GM19395 (cell line): ENCODE measurements at regions not wholly inside any gene's neighbourhood (a gene's known extent, or its start where the extent isn't known, plus 50 kb on each side); places are given as distances from the start of the nearest gene placed in this dataset.
"Not testable (repeated sequence)": the region's sequence is repeated elsewhere in the genome, so short reads cannot be mapped to it uniquely, and the experiment has no call there.

ENCODE experiments used
- ATAC-seq: cut with Tn5 transposase; IDR thresholded peaks from one replicate; pipeline ENCODE4 v1.9.1; 2021; ENCODE audit warnings: mild to moderate bottlenecking, moderate library complexity; ENCODE audit not compliant: unreplicated experiment

DNA sequence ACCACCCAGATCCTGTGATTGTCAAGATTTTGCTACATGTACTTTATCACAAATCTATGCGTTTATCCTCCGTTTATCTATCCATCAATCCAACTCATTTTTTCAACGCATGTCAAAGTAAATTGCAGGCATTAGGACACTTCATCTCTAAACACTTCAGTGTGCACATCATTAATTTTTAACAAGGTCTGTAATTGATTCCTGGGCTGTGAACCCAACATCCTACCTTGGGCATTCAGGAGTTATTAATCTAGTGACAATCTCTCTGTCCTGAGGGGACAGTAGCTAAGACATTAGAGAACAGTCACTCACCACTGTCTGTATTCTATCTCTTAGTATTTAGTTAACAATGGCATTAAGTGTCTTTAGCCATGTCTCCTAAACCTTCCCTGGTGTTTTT, 264.7 kb downstream of the SOX9 start:
- no peak for ATAC-seq

DNA sequence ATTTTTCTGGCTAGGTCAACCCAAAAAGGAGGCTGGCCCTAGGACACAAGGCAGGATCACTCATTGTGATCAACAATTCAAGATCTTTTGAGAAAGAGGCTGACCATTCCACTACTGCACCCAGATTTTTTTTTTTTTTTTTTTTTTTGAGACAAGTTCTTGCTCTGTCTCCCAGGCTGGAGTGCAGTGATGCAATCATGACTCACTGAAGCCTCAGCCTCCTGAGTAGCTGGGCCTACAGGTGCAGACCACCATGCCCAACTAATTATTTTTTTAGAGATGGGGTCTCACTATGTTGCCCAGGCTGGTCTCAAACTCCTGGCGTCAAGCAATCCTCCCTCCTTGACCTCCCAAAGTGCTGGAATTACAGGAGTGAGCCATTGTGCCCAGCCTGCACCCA, 265.4 kb downstream of the SOX9 start:
- not testable (repeated sequence) for ATAC-seq

DNA sequence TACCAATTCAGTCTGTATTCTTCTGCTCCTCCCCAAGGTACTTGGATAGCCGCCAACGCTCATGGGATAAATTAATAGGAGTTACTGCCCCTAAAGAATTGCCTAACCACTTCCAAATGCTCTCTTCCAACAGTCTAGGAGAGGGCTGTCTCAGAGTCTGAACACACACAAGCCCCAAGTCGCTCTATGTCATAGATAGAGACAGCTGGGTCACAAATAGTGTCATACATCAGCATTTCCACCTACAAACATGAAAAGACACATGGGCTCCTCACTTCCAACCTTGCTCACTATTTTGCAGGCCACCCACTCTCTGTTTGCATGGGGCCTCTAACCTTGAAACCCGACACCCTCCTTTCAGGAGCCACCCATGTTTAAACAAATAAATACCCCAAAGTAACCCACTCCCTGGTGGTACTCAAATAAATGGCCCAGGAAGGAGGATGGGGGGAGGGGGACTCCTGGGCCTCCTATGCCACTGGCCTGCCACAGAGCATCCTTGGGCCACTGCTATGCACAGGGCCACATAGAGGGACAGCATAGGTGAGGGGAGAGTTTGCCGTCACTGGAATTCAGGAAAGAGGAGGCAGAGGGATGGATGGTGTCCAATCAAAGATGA, 265.9 kb downstream of the SOX9 start:
- ATAC-seq = no peak

DNA sequence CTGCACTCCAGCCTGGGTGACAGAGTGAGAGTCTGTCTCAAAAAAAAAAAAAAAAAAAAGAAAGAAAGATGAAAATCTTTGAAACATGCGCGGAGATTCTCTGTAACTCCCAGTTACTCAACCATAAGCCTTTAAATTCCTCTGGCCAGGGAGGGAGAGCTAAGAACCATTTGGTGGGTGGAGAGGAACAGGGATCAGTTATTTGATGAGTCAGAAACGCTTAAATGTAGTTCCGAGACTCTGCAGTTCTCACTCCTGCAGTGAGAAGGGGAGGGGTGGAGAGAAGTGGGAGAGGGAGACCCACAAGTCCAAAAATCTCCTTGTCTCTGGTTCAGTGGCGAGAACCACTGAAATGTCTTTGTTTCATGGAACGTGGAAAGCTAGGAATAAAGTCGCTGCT, 266.7 kb downstream of the SOX9 start:
- no peak for ATAC-seq

DNA sequence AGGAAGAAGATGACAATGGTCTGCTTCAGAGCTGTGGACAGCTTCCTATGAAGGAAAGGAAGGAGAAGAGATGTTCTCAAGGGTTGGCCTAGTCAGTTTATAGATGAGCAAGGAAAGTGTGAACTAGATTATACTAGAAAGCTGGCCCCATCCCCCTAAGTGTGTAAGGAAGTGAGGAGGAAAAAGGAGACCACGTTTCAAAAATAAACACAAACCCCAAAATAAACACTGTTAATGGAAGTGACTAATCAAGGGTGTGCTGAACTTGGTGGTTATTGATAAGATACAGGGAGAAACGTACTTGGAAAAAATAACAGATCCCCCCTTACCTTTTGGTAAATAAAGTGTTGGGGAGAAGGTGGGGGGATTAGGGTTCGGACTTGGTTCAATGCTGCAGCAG, 267.1 kb downstream of the SOX9 start:
- ATAC-seq = no peak

DNA sequence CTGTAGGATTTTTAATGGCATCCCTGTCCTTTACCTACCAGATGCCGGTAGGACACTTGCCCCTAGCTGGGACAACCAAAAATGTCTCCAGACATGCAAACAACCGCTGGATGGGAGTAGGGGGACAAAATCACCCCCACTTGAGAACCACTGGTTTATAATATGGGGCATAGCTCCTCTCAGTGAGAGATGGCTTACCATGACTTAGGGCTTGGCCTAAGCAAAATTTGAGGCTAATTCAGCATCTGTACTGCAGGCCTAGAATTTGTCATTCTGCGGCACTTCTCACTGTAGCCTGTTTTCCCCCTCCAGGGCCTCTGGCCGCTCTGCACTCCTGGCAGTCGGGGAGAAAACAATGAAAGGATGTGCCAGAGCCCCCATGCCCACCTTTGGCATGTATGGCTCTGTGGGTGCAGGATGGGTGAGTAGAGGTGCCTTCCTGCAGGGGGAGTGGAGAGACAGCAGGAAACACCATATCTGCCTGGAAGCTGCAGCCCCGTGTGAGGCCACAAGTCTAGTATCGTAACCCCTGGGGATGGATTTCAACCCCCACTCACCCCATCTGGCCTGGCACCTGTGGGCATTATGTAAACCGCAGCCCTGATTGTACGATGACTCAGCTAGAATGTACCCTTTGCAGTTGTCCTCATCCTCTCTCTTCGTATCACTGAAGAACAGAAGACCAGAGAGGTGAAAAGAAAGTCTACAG, 268.1 kb downstream of the SOX9 start:
- peak; percentile 68 for ATAC-seq

DNA sequence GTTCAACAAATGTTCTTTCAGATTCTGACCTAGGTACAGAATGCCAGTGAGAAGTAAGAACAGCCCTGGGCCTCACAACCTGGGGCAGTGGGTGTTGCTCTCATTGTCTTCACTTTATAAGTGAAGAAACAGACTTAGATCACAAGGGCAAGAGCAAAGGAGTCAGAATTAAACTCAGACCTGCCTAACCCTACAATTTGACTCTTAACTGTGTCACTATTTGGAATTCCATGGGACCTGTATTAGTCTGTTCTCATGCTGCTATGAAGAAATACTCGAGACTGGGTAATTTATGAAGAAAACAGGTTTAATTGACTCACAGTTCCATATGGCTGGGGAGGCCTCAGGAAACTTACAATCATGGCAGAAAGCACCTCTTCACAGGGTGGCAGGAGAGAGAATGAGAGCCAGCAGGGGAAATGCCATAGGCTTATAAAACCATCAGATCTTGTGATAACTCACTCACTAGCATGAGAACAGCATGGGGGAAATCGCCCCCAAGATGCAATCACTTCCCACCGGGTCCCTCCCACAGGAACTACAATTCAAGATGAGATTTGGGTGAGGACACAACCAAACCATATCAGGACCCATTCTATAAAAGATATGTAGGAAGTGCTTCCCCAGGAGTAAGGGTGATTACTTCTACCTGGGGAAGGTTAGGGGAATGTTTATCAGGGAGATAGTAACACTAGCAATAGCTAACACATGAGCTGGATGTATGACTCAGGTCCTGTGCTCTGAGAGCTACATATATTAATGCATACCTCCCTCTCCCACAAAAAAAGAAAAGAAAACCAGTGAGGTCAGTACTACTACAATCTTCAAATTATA, 270.1 kb downstream of the SOX9 start:
- no peak for ATAC-seq

DNA sequence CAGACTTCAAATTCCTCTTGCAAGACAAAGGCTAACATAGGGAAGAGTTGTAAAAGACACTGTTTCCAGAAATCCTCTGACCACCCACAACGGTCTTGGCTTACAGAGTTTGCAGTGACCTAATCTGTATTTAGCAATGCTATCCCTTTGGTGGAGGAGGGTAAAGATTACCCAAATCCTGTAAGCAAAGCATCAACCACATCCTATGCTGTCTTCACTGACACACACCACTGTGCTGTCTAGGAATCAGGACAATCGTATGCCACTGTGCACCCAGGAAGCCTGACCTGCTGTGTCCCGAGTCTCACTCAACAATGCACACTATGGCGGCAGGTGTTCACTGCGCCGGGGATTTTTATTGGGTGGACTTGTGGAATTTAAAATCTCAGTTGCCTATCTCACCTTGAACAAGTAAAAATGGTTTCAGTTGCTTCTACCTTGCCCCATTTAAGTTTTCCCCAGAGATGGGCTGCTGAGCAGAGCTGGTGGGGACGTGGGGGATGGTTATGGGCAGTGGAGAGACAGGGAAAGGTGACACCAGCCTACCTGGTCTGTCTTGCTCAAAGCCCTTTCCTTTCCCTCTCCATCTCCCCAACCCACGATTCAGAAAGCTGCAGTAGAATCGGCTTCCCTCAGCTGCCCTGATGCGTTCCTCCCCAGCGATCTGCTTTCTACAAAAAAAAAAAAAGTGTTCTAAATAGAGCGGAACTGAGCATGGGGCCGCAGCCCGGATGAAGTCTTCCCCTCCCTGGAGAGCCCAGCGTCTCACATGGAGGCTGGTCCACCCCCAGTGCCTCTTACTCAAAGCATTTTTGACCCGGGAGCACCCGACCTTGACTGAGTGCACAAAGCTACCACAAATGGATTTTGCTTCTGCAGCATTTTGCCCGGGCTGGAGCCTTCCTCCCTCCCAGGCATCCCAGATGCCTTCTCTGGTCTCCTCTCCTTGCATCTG, 271.5 kb downstream of the SOX9 start:
- ATAC-seq = no peak

DNA sequence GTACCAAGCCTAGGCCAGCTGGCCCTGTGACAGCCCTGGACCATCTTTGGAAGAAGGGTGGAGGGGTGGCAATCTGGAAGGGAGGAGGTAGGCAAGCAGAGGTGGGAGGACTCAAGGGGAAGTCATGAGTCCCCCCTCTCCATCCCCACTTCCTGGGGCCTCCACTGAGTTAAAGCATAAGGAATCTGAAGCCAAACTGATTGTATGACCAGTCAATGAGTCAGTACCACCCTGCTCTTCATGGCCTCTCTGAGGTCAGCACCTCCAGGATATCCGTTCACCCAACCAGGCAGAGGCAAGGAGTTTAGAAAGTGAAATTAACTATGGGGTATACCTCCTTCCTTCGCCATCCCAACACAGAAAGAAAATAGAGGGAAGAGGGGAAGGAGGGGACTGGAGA, 272.7 kb downstream of the SOX9 start:
- ATAC-seq = no peak

DNA sequence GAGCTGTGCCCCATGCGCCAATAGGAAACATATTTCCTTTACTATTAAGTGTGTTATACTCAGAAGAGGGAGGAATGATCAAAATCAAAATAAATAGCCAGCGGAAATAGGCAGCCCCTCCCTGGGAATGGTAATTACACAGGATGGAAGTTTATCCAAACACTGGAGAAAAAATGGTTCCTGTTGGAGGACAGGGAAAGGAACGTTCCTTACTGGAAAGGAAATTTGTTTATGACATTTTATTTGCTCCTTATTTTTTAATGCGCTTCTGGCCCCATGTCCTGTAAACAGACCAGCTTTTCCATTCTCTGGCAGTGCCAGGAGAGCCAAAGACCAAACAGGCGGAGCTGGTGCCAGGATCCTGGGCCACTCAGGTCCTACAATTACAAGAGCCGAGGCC, 273.7 kb downstream of the SOX9 start:
- ATAC-seq = no peak

DNA sequence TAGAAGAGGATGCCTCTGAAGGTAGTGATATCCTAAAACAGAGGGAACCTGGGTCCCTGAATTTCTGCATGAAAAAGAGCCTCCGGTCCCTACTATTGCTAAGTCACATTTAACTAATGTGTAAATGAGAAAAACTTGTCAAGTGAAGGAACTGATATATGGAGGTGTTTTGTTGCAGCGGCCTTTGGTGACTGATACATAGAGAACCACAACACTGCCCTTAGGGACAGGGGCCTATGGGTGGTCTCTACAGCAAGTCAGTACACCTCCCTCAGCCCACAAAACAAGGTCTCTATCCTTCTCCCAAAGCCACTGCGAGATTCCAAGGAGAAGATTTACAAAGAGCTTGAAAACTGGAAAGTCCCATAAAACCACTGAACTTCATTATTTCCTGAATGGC, 275.3 kb downstream of the SOX9 start:
- ATAC-seq = no peak

DNA sequence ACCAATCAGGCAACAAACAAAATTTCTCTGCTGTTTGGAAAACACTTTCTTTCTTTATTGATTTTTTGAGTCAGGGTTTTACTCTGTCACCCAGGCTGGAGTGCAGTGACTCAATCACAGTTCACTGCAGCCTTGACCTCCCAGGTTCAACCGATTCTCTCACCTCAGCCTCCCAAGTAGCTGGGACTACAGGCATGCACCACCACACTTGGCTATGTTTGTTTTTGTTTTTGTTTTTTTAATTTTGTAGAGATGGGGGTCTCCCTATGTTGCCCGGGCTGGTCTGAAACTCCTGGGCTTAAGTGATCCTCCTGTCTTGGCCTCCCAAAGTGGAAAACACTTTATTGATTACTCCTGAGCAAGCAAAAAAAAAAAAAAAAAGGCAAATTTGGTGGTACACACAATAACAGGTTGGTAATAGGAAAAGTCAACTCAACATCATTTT, 276.4 kb downstream of the SOX9 start:
- no peak for ATAC-seq

DNA sequence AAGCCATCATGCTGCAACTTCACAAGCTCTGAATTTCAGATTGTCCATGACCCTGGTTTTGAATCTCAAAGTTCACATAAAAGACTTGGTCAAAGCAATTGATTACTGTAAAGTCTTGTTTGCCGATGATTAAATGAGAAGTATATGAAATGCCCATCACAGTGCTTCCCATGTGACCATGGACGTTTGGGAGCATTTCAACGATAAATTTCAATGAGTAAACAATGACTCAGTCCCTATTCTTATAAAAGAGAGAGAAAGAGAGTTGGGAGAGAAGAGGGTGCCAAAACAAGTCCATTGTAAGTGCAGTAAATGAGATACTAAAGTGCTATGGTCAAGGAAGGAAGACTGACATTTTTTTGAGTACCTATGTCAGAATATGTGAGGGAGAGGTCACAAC, 276.9 kb downstream of the SOX9 start:
- no peak for ATAC-seq

DNA sequence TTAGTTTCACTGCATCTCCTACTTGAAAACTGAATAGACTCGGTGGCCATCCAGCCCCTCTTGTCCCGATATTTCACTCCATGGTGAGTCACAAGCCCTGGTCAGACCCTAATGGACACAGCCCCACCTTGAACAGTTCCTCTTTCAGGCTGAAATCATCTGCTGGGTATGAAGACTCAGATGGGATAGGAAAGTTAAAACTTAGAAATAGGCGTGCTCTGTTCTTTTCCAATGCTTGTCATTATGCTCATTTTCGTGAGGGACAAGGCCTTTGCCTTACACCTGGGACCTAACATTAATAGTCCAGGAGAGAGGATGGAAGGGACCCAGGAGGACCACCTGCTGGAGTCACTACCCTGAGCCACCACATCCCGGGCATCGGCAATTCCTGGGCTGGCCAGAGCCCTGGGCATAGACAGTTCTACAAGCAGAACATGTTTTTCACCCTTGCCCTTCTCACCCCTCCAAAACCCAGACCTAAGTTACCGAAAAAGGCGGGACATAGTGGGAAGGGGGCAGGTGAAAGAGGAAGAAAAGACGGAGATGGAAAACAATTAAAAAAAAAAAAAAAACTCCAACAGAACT, 278.3 kb downstream of the SOX9 start:
- ATAC-seq = no peak

DNA sequence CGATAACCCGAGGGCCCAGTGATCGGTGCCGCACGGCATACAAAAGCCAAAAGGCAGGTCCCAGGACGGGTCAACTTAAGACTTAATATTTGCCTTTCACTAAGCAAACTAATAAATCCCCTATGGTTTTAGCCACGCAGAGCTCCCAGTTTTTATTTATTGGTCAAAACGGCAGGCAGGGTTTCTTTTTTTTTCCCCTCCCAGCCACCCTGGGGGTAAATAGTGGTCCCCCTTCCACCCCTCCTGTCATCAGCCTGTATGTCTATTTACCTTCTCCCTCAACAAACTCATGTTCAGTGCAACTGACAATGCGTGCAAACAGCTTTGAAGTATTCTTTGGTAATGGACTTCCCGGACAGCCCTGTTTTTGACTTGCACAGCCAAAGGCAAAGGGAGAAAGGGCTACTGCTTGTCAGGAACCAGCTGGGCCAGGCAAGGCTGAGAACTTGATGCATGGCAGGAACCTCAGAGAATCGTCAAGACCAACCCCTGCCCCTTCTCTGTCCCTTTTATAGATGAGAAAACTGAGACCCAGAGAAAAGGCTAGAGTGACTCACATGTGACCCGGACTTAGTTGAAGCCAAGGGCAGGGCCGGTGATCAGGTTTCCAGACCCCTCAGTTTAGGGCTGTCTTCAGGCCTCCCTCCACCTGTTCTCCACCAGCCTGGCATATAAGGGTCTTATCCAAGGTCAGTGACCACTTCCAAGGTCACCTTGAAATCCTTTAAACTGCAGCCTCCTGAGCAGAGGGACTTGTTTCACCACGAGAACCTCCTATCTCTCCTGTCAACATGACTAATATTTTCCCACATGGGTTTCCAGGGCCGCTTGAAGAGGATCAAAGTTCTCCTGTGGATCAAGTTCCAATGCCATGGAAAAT, 279.0 kb downstream of the SOX9 start:
- no peak for ATAC-seq

DNA sequence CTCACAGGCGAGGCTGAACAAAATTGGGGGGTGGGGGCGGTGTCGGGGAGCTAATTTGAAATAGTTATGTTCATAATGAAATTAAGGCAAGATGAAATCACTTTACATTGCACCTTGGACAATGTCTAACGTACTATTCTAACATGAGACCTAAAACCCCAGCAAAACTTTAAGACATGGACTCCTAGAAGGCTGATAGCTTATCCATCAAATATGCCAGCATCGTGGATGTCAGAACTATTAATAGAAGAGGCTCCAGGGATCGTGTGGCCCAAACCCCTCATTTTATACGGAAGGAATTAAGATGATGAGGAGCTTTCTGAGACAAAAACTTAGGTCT, 279.6 kb downstream of the SOX9 start:
- no peak for ATAC-seq

DNA sequence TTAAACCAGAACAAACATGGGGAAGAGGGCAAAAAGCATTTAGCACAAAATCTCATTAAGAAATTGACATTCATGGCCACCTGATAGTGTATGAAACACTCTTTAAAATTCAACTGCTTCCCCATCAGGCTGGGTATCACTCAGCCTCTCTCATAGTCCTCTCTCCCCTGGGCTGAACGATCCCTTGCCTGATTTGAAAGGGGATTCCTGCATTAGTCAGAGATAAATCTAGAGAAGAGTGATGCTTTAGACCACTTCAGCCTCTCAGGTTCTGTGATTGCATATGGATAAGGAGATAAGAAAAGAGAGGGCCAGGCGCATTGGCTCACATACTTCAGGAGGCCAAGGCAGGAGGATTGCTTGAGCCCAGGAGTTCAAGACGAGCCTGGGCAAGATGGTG, 280.0 kb downstream of the SOX9 start:
- no peak for ATAC-seq

DNA sequence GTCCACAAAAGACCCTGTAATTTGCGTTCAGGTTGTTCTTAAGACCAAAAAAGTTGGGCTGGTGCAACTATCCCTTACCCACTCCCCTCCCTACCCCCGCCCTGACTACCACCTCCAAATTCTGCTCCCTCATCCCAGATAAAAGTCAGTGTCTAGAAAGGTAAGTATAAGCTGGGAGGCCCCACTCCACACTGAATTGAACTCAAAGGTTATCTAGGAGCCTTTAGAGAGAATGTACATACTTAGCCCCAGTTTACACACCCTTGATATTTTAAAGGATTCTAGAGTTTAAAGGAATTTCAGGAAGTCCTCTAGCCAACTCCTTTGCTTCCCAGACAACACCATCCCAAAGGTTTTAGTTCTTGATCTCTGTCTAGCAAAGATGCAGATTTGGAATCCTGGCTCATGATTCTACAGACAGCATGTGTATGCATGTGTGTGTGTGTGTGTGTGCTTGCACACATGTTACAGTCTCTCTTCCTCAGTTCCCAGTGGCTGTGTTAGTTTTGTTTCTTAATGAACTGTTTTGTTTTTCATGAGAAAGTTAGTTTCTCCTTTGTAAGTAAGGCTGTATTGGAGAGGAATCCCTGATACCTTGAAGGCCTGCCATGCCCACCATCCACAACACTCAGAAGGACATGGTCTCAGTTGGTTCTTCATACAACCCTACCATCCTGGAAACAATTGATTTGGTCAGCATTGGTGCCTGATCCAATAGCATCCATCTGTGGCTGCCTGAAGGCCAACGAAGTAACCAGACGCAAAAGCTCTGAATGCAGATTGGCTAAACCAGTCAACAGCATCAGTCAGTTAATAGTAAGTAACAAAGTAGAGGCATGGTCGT, 281.3 kb downstream of the SOX9 start:
- no peak for ATAC-seq

DNA sequence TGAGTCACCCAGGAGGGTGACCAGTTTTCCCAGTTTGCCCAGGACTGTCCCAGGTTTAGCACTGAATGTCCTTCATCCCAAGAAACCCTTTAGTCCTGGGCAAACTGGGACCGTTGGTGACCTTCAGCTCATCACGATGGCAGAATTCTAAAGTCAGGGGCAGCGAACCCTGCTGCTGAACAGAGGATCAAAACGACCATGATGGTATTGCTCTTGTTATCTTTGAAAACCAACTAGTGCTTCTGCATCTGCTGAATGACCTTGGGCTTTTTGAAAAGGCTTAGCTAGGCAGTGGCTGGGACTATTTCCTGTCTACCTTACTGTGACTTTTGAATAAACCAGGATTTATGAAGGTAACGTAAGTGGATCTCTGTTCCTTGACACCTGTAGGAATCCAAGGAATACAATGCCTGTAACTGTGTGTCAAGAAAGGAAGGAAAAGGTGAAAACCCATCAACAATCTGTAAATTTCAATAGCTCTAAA, 281.9 kb downstream of the SOX9 start:
- ATAC-seq = no peak
